Calu3 (cell line): ENCODE measurements at regions not wholly inside any gene's neighbourhood (a gene's known extent, or its start where the extent isn't known, plus 50 kb on each side); places are given as distances from the start of the nearest gene placed in this dataset.

ENCODE experiments used
- BruUV-seq: library from RNA; stranded (reverse); fragments of 400-500 nt; replicated peaks from 2 replicates; lab custom pipeline; 2021; lab: Mats Ljungman, UMichigan
- CTCF ChIA-PET: fragments of 300-600 bp; sonication (Branson Sonifier 250); formaldehyde crosslinking; loops from one replicate; lab custom pipeline; 2022; ENCODE audit warnings: antibody characterized with exemption; lab: Charles Lee
- DNase-seq: peaks from one replicate; pipeline ENCODE4 v3.0.0; 2022
- H3K27ac Mint-ChIP-seq: one replicate; pipeline ENCODE4 v1.8.0; 2022; ENCODE audit warnings: mixed read lengths; ENCODE audit not compliant: unreplicated experiment
- H3K27me3 Mint-ChIP-seq: one replicate; pipeline ENCODE4 v1.8.0; 2022; ENCODE audit warnings: mixed read lengths; ENCODE audit not compliant: unreplicated experiment
- H3K36me3 Mint-ChIP-seq: one replicate; pipeline ENCODE4 v1.8.0; 2022; ENCODE audit warnings: mild to moderate bottlenecking, moderate library complexity, mixed read lengths; ENCODE audit not compliant: insufficient read depth, unreplicated experiment
- H3K4me1 Mint-ChIP-seq: one replicate; pipeline ENCODE4 v1.8.0; 2022; ENCODE audit warnings: mild to moderate bottlenecking, low read depth, mixed read lengths; ENCODE audit not compliant: unreplicated experiment
- H3K4me3 Mint-ChIP-seq: one replicate; pipeline ENCODE4 v1.8.0; 2022; ENCODE audit warnings: mild to moderate bottlenecking, low read depth, moderate library complexity, mixed read lengths; ENCODE audit not compliant: unreplicated experiment
- H3K9me3 Mint-ChIP-seq: one replicate; pipeline ENCODE4 v1.8.0; 2022; ENCODE audit warnings: low read depth, mixed read lengths; ENCODE audit not compliant: unreplicated experiment
- intact Hi-C: fragments of 100-400 bp; cut with micrococcal nuclease; formaldehyde crosslinking; loops from one replicate; pipeline ENCODE4 v1.10.0; 2022; ENCODE audit not compliant: unreplicated experiment
- TF ChIP-seq, protein P1 (sequence below): fragments of 200-600 bp; IDR thresholded peaks from one replicate; pipeline ENCODE4 v1.8.0; 2022; ENCODE audit warnings: antibody characterized with exemption; ENCODE audit not compliant: unreplicated experiment

DNA sequence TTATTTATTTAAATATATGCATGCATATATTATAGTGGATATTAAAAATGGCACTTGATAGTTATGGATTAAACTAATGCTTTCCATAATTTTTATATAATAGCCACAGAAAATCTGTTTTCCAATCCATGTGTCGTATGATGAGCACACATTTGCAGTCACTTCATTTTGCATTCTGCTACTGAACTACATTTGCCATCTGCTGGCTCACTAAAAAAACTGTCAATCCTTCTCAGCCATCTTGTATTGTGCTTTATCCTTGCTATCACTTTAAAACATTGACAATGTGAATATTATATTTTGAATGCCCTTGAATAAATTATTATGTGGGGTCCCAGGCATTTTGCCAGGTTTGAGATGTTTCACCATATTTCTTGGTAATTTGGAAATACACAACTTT, 586.6 kb downstream of the DNAH5 start:
- Mint-ChIP-seq H3K36me3 (no peaks in the 10 kb centered on the region), H3K4me3 (no peak overlapping the region), H3K4me1 (no peaks in the 10 kb centered on the region), H3K27ac (no peak overlapping the region), H3K9me3 (peaks cover 3% of the 10 kb centered on the region), H3K27me3 (no peaks in the 10 kb centered on the region)
- intact Hi-C loops = no loop called here
- TF ChIP-seq, protein P1, sequence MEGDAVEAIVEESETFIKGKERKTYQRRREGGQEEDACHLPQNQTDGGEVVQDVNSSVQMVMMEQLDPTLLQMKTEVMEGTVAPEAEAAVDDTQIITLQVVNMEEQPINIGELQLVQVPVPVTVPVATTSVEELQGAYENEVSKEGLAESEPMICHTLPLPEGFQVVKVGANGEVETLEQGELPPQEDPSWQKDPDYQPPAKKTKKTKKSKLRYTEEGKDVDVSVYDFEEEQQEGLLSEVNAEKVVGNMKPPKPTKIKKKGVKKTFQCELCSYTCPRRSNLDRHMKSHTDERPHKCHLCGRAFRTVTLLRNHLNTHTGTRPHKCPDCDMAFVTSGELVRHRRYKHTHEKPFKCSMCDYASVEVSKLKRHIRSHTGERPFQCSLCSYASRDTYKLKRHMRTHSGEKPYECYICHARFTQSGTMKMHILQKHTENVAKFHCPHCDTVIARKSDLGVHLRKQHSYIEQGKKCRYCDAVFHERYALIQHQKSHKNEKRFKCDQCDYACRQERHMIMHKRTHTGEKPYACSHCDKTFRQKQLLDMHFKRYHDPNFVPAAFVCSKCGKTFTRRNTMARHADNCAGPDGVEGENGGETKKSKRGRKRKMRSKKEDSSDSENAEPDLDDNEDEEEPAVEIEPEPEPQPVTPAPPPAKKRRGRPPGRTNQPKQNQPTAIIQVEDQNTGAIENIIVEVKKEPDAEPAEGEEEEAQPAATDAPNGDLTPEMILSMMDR = no peak
- no peak for DNase-seq
- CTCF ChIA-PET = no interaction called here
- BruUV-seq = no TSS peak

DNA sequence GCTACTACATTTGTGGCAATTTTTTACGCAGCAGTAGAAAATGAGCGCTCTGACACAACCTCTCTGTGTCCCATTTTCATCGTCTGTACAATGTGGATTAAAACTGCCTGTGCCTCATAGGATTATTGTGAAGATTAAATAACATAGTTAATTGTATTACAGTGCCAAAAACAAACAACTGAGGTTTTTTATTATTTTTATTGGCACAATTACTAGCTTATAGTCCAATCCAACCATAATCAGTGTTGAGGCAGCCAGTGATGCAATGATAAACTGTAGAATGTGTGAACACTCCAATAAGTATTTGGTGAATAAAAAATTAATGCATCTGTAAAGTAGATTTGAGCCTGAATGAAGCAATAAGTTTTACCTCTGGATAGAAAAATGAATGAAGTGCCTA, 588.3 kb downstream of the DNAH5 start:
- Mint-ChIP-seq H3K9me3 (peaks cover 3% of the 10 kb centered on the region), H3K27ac (no peak overlapping the region), H3K36me3 (no peaks in the 10 kb centered on the region), H3K27me3 (no peaks in the 10 kb centered on the region), H3K4me3 (no peak overlapping the region), H3K4me1 (no peaks in the 10 kb centered on the region)
- CTCF ChIA-PET = no interaction called here
- intact Hi-C loops = no loop called here
- no TSS peak for BruUV-seq
- TF ChIP-seq, protein P1 = no peak
- no peak for DNase-seq

- Mint-ChIP-seq H3K9me3 (peaks cover 3% of the 10 kb centered on the region), H3K36me3 (no peaks in the 10 kb centered on the region), H3K4me3 (no peak overlapping the region), H3K27ac (no peak overlapping the region), H3K4me1 (no peaks in the 10 kb centered on the region), H3K27me3 (no peaks in the 10 kb centered on the region)
- intact Hi-C loops = no loop called here
- TF ChIP-seq, protein P1 = no peak
- DNase-seq = no peak
- BruUV-seq = no TSS peak
- CTCF ChIA-PET = no interaction called here
These were observed 589.9 kb downstream of the DNAH5 start for GRCh38 chr5:13354611-13355010.

DNA sequence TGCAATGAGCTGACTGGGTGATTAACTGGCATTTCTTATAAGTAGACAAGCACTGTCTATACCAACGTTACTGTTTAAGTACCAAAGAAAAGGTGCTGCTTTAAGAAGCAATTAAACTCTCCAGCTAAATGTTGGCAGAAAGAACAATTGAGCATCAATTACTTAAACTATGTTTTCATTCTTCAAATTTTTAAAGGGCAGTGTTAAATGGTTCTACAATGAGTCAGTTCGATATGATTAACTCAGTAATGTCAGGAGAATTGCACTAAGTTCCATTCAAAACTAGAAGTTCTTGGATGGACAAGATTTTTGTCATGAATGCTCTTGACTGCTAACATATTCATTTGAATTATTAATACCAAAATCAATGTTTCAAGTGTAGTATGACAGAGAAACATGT, 593.7 kb downstream of the DNAH5 start:
- H3K27me3 Mint-ChIP-seq = no peaks in the 10 kb centered on the region
- no peak for DNase-seq
- CTCF ChIA-PET = no interaction called here

More for the DNA sequence above, 593.7 kb downstream of the DNAH5 start:
- no peaks in the 10 kb centered on the region for H3K4me1 Mint-ChIP-seq
- H3K36me3 Mint-ChIP-seq = no peaks in the 10 kb centered on the region
- H3K9me3 Mint-ChIP-seq = peaks cover 7% of the 10 kb centered on the region
- no peak overlapping the region for H3K27ac Mint-ChIP-seq
- H3K4me3 Mint-ChIP-seq = no peak overlapping the region
- no TSS peak for BruUV-seq
- TF ChIP-seq, protein P1 = no peak
- intact Hi-C loops = no loop called here
